GM18520 (cell line): ENCODE measurements at regions not wholly inside any gene's neighbourhood (a gene's known extent, or its start where the extent isn't known, plus 50 kb on each side); places are given as distances from the start of the nearest gene placed in this dataset.
"Not testable (repeated sequence)": the region's sequence is repeated elsewhere in the genome, so short reads cannot be mapped to it uniquely, and the experiment has no call there.

Source experiments
- ATAC-seq: cut with Tn5 transposase; IDR thresholded peaks from one replicate; pipeline ENCODE4 v1.9.1; 2021; ENCODE audit not compliant: unreplicated experiment

GRCh38 chr7:124177891-124178290 lies 145.0 kb upstream of the TMEM229A start:
- no peak for ATAC-seq

- not testable (repeated sequence) for ATAC-seq
These were observed 138.9 kb upstream of the TMEM229A start for GRCh38 chr7:124171812-124172211.

DNA sequence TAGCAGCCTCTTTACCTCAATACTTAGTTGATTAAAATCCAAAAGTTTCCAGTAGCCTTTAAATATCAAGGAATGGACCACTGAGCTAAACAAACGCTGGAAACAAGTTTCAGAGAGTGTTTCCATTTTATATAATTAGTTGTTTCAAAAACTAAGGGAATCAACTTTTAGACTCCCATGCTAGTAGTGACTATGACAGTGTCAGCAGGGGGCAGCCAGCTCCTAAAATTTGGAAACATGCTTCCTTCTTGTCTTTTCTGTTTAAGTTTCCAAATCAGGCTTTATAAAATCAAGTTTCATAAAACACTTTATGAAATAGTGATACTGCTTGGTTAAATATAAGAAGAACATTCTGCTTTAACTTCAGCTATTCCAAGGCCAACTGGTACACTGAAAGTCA lies 138.2 kb upstream of the TMEM229A start:
- no peak for ATAC-seq

- ATAC-seq = no peak
These were observed 135.7 kb upstream of the TMEM229A start for GRCh38 chr7:124168616-124169015.

DNA sequence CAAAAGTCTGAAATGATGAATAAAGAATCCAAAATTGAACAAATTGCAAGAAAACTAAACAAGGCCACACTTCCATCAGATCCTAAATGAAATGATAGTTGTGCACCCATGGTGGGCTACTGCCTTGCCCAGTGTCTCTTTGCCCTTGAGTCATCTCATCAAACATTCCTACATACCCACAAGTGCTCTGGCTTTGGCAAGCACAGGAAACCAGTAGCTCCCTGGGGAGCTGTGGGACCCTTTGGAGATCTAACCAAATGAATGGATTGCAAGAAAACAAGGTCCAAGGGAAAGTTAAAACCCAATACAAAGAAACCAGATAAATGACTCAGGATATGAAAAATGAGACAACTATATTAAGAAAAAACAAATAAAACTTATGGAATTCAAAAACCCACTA lies 129.8 kb upstream of the TMEM229A start:
- ATAC-seq = no peak

GRCh38 chr7:124155432-124156022 lies 122.7 kb upstream of the TMEM229A start:
- ATAC-seq = peak; percentile 42

DNA sequence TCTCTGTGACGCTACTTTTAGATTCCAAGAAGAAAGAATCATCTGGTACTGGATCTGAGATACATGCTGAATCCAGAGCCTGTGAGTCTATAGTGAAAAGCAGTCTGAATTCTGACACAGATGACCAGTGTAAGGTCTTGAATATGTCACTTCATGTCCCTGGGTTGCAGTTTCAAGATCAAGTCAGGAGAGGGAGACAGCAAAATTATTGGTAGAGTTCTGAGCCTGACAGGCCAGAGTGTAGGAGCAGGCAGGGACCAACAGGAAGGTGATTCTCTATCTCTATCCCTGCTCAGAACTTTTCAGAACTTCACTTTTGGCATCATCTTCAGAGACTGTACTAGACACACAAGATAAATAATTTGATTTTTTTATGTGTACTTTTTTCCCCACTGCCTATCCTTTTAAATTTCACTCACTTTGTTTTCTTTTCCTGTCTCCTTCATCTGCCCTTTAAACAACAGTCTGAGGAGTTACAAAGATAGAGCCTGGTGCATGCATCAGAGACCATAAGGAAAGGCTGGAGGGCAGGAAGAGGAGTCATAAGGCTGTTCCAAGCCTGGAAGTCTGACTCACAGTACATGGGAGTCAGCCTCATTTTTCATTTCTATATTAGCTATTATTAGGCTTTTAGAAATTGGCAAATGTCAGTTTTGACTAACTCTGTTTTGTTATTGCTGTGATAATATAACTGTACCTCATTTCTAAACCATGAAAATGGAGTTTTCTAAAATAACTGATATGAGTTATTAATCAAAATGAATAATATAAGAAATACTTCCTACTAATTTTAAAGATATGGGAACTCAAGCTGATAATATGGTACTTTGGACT lies 120.2 kb upstream of the TMEM229A start:
- ATAC-seq = no peak

GRCh38 chr7:124137664-124138063 lies 104.8 kb upstream of the TMEM229A start:
- ATAC-seq = no peak

GRCh38 chr7:124124201-124124600 lies 91.3 kb upstream of the TMEM229A start:
- no peak for ATAC-seq

GRCh38 chr7:124120911-124121310 lies 88.0 kb upstream of the TMEM229A start:
- no peak for ATAC-seq

DNA sequence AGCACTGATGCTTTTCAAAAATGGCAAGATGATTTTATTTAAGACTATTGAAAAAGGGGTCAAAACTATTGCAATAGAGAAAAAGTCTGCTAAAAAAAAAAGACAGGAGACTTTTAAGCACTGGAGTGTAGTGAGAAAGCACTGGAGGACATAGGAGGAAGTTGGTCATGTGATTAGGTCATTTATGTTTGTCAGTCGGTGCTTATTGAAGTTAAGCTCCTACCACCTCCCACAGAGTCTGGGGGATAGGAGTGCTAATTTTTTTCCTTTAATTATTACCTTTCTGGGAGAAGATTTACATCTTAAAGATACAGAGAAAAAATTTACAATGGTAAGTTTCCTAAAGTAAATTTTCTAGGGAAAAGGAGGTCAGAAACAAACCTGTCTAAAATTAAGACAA lies 80.2 kb upstream of the TMEM229A start:
- no peak for ATAC-seq

- no peak for ATAC-seq
These were observed 73.7 kb upstream of the TMEM229A start for GRCh38 chr7:124106575-124106974.

DNA sequence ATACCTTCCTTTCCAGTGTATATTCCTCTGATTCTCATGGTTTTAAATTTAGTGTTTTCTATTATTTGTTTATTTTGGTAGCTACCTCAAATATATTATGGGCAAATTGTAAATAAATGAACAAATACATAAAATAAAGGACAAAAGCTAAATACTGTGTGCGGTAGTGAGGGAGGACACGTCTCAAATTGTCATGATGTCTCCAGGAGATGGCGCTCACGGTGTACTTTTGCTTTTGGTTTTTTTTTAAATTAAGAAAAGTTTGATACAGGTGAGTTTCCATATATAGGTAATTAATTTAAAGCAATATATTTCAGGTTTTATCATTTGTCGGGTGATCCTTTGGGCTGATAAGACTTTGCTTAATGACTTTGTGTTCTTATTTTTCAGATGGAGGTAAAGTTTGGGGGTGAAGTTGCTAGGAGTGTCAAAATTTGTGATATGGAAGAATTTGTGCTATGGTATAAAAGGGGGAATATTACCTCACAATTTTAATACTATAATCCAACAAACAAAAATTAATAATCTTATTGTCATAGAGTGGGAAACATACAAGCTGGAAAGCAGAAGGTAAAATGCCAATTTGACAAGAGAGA lies 68.4 kb upstream of the TMEM229A start:
- no peak for ATAC-seq

DNA sequence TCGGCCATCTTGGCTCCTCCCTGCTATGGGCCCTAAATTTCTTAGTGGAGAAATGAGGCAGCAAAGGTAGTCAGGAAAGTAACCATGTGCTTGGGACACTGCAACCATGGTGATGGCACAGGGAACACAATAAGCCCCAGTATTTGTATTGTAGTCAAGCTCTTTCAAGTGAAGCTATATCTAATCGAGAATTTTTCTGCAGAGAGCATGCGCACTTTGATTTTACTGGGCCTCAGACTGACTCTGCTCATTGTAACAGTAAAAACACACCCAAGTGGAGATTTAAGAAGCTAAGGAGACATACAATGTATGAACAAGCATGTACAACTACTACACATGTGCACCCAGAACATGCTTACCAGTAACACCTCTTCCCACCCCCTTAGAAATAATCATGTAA lies 67.3 kb upstream of the TMEM229A start:
- no peak for ATAC-seq

- not testable (repeated sequence) for ATAC-seq
These were observed 66.7 kb upstream of the TMEM229A start for GRCh38 chr7:124099585-124099984.

DNA sequence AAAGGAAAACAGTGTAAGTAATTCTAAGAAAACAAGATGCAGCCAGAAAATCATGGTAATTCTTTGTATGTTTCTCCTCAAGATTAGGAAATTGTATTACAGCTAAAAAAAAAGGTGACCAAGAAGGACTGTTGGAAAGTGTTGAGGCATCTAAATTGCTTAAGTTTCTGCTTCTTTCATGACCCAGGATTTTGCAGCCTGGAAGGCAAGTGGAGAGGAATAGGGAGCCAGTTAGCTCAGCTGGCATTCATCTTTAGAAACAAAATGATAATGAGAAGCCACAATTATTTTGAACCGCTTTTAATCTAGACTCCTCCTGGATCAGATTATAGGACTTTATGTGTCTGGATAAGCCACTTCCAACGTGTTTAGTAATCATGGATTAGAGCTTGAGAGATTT lies 56.8 kb upstream of the TMEM229A start:
- ATAC-seq = no peak

DNA sequence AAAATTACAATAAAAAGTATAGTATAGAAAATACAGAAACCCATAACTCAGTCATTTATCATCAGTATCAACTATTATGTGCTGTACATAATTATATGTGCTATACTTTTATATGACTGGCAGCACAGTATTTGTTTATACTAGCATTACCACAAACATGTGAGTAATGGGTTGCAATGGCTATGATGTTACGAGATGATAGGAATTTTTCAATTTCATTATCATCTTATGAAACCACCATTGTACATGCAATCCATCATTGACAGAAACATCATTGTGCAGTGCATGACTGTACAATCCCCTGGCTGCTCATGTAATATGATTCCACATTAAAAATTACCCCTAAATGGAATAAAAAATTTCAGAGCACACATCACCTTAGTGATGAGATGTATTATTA lies 55.7 kb upstream of the TMEM229A start:
- ATAC-seq = no peak

DNA sequence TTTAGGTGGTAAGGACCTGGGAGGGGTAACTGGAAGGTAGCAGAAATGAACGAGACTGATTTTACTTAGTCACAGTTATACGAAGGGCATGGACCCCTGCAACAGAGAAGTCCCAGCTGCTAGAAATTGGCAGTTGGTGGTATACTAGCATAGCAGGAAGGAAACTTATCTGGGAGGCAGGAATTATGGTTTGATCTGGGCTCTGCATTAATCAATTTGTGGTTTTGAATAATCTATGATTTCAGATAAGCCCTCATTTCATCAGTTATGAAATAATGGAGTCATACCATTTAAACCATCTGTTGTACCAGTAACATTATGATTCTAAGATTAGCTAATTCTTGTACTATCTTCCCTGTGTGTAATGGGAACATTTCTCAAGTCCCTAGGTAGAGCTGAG lies 54.0 kb upstream of the TMEM229A start:
- ATAC-seq = no peak

DNA sequence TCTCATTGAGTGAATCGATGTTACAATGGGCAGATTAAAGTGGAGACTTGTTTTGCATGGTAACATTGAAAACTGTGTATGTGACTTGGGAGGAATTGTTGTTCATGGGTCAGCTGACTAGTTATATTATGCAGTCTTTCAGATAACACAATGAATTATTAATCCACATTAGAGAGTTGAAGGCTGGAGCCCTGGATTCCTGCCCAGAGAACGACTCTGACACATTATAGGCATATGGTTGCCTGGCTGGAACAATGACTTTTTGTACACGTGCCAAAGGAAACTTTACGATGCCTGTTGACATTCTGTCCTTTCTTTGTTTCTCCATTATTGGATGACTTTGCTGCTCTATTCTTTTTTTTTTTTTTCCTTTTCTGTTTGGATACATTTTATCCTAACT lies 52.3 kb upstream of the TMEM229A start:
- no peak for ATAC-seq

DNA sequence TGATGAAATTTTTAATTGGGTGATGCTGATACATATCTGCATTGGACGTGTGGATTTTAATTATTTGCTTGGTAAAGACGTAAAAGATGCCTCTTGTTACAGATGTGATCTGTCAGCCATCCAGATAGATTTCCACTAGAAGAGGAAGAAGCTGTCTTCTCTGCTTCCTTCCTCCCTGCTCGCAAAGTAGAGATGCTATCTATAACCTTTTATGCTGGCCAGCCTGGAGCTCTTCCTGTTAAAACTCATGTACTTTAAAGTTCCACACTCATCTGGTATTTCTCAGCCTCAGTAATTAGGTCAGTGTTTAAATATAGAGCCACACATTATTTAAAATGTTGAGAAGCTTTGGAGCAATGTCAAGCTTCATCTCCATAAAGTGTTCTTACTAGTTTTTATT lies 51.2 kb upstream of the TMEM229A start:
- no peak for ATAC-seq
